Panc1 (cell line): ENCODE measurements at regions not wholly inside any gene's neighbourhood (a gene's known extent, or its start where the extent isn't known, plus 50 kb on each side); places are given as distances from the start of the nearest gene placed in this dataset.

Source experiments
- ATAC-seq: fragments of 200-7000 bp; cut with Tn5 transposase; 2 replicates; pipeline ENCODE4 v1.9.1; 2020; ENCODE audit warnings: mild to moderate bottlenecking, moderate library complexity
- BruUV-seq: library from RNA; stranded (reverse); fragments of 400-500 nt; replicated peaks from 2 replicates; lab custom pipeline; 2021; lab: Mats Ljungman, UMichigan
- CTCF ChIA-PET: fragments of 300-600 bp; sonication (Branson Sonifier 250); formaldehyde crosslinking; loops from one replicate; lab custom pipeline; 2022; ENCODE audit warnings: antibody characterized with exemption; lab: Charles Lee
- POLR2A ChIA-PET: fragments of 300-600 bp; sonication (Branson Sonifier 250); formaldehyde crosslinking; loops from one replicate; lab custom pipeline; 2022; ENCODE audit warnings: antibody characterized with exemption; lab: Charles Lee
- DNase-seq: peaks from one replicate; pipeline ENCODE4 v3.0.0-alpha.2; 2010; ENCODE audit warnings: low read depth, low spot score
- H3K27ac ChIP-seq: 2 replicates; pipeline ENCODE4 v1.5.1; 2011; ENCODE audit warnings: mild to moderate bottlenecking, low read length, inconsistent platforms
- H3K27me3 ChIP-seq: fragments of 200-500 bp; sonication (Bioruptor generic); 2 replicates; pipeline ENCODE4 v1.6.0; 2014; ENCODE audit warnings: low read length, inconsistent platforms; ENCODE audit not compliant: control insufficient read depth, insufficient read depth
- H3K36me3 ChIP-seq: fragments of 200-500 bp; sonication (Bioruptor generic); 2 replicates; pipeline ENCODE4 v1.5.1; 2014; ENCODE audit warnings: inconsistent platforms, mild to moderate bottlenecking, low read length, moderate library complexity; ENCODE audit not compliant: control insufficient read depth, insufficient read depth
- H3K4me1 ChIP-seq: 2 replicates; pipeline ENCODE4 v1.5.1; 2011; ENCODE audit warnings: inconsistent platforms, mild to moderate bottlenecking, low read length, moderate library complexity; ENCODE audit not compliant: control insufficient read depth, insufficient read depth
- H3K4me3 ChIP-seq, 2 experiments: 2 replicates each; pipeline ENCODE4 v1.5.1; 2011 to 2012; ENCODE audit warnings: low read depth in 2 of 2, low read length in 2 of 2, mild to moderate bottlenecking in 2 of 2, inconsistent platforms in 1 of 2, moderate library complexity in 1 of 2
- H3K9me3 ChIP-seq: fragments of 200-500 bp; sonication (Bioruptor generic); 2 replicates; pipeline ENCODE4 v1.5.1; 2014; ENCODE audit warnings: low read depth, mild to moderate bottlenecking, inconsistent platforms, low read length, moderate library complexity; ENCODE audit not compliant: control insufficient read depth, insufficient read depth
- CTCF ChIP-seq: fragments of 450-650 bp; IDR thresholded peaks from 2 replicates; pipeline ENCODE4 v1.5.1; 2017; ENCODE audit warnings: mild to moderate bottlenecking
- POLR2AphosphoS5 ChIP-seq: IDR thresholded peaks from 2 replicates; pipeline ENCODE4 v1.6.1; 2012; ENCODE audit warnings: mild to moderate bottlenecking, low read depth, low read length, moderate library complexity
- SIN3A ChIP-seq: IDR thresholded peaks from 2 replicates; pipeline ENCODE4 v1.6.1; 2012; ENCODE audit warnings: low read depth, mild to moderate bottlenecking, low read length, moderate library complexity, borderline replicate concordance; ENCODE audit not compliant: insufficient read depth
- TCF7L2 ChIP-seq: IDR thresholded peaks from 2 replicates; pipeline ENCODE4 v1.6.1; 2011; ENCODE audit warnings: mild to moderate bottlenecking, low read depth, low read length, inconsistent platforms
- in situ Hi-C: cut with HindIII; loops from 2 replicates; pipeline ENCODE4 v1.10.0; 2016; ENCODE audit warnings: low sequenced_read_pairs, low pct_unique_long_range_greater_than_20kb
- intact Hi-C: fragments of 100-400 bp; cut with micrococcal nuclease; formaldehyde crosslinking; loops from one replicate; pipeline ENCODE4 v1.10.0; 2022; ENCODE audit not compliant: unreplicated experiment
- TF ChIP-seq, protein P1 (sequence below), 2 experiments: IDR thresholded peaks; 2 replicates each; pipeline ENCODE4 v1.6.1; 2011 to 2012; ENCODE audit warnings: low read depth in 2 of 2, control low read depth in 1 of 2, low read length in 1 of 2, mild to moderate bottlenecking in 1 of 2, moderate library complexity in 1 of 2; ENCODE audit not compliant: insufficient read depth in 1 of 2

GRCh38 chr5:74261866-74262265 is 378.7 kb downstream of the ENC1 start:
- TF ChIP-seq TCF7L2 (no peak), SIN3A (no peak), CTCF (no peak)
- TF ChIP-seq, protein P1, sequence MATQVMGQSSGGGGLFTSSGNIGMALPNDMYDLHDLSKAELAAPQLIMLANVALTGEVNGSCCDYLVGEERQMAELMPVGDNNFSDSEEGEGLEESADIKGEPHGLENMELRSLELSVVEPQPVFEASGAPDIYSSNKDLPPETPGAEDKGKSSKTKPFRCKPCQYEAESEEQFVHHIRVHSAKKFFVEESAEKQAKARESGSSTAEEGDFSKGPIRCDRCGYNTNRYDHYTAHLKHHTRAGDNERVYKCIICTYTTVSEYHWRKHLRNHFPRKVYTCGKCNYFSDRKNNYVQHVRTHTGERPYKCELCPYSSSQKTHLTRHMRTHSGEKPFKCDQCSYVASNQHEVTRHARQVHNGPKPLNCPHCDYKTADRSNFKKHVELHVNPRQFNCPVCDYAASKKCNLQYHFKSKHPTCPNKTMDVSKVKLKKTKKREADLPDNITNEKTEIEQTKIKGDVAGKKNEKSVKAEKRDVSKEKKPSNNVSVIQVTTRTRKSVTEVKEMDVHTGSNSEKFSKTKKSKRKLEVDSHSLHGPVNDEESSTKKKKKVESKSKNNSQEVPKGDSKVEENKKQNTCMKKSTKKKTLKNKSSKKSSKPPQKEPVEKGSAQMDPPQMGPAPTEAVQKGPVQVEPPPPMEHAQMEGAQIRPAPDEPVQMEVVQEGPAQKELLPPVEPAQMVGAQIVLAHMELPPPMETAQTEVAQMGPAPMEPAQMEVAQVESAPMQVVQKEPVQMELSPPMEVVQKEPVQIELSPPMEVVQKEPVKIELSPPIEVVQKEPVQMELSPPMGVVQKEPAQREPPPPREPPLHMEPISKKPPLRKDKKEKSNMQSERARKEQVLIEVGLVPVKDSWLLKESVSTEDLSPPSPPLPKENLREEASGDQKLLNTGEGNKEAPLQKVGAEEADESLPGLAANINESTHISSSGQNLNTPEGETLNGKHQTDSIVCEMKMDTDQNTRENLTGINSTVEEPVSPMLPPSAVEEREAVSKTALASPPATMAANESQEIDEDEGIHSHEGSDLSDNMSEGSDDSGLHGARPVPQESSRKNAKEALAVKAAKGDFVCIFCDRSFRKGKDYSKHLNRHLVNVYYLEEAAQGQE (IDR thresholded peaks at IDR 0.05; ENCODE audit: insufficient read depth in 1 of 2, low read depth in 2 of 2, low read length in 1 of 2) = no peak
- in situ Hi-C loops (no loop called here), intact Hi-C loops (no loop called here)
- Histone ChIP-seq H3K27me3 (no peaks in the 10 kb centered on the region), H3K27ac (no peak overlapping the region), H3K4me3 (no peak overlapping the region), H3K36me3 (no peaks in the 10 kb centered on the region), H3K4me1 (no peaks in the 10 kb centered on the region), H3K9me3 (no peaks in the 10 kb centered on the region)
- BruUV-seq = no TSS peak
- ChIA-PET CTCF (no interaction called here), POLR2A (no interaction called here)
- DNase-seq (no peak), ATAC-seq (no peak)

DNA sequence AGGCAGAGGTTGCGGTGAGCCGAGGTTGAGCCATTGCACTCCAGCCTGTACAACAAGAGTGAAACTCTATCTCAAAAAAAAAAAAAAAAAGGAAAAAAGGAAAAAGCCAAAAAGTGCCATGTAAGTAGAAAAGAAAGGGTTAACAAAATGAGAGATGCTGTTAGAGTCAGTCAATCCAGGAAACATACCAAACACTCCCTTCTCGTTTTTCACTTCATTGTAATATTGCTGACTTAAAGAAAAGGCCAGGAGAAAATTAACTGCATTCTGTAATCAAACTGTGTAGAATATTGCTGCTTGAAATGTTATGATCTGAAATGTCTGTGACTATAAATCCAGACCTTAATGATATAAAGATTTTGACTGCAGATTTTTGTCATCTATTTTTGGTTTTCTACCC is 379.1 kb downstream of the ENC1 start:
- Histone ChIP-seq H3K9me3 (no peaks in the 10 kb centered on the region), H3K27me3 (no peaks in the 10 kb centered on the region), H3K4me3 (no peak overlapping the region), H3K27ac (no peak overlapping the region), H3K36me3 (no peaks in the 10 kb centered on the region), H3K4me1 (no peaks in the 10 kb centered on the region)
- DNase-seq = no peak
- intact Hi-C loops = no loop called here
- in situ Hi-C loops = no loop called here
- no peak for ATAC-seq
- TF ChIP-seq, protein P1 (IDR thresholded peaks at IDR 0.05; ENCODE audit: insufficient read depth in 1 of 2, low read depth in 2 of 2, low read length in 1 of 2) = no peak
- TF ChIP-seq SIN3A (no peak), POLR2AphosphoS5 (no peak)
- no TSS peak for BruUV-seq
- ChIA-PET CTCF (no interaction called here), POLR2A (no interaction called here)
